BJ (cell line): ENCODE measurements at regions not wholly inside any gene's neighbourhood (a gene's known extent, or its start where the extent isn't known, plus 50 kb on each side); places are given as distances from the start of the nearest gene placed in this dataset.

Experiments
- CTCF ChIA-PET: fragments of 350-600 bp; formaldehyde crosslinking; extraction: SDS; loops from one replicate; lab custom pipeline; 2021; ENCODE audit warnings: antibody characterized with exemption, inconsistent platforms; lab: Yijun Ruan, JAX
- POLR2A ChIA-PET: fragments of 300-600 bp; sonication (Branson Sonifier 250); formaldehyde crosslinking; extraction: SDS; loops from one replicate; lab custom pipeline; 2021; ENCODE audit warnings: antibody characterized with exemption; lab: Charles Lee
- DNase-seq: peaks from one replicate; pipeline ENCODE4 v3.0.0-alpha.2; 2011; ENCODE audit warnings: low read depth
- H3K27me3 ChIP-seq: 2 replicates; pipeline ENCODE4 v1.6.0; 2011; ENCODE audit warnings: low read length; ENCODE audit not compliant: control insufficient read depth, insufficient read depth
- H3K36me3 ChIP-seq: 2 replicates; pipeline ENCODE4 v1.5.1; 2011; ENCODE audit warnings: low read length; ENCODE audit not compliant: control insufficient read depth, insufficient read depth
- H3K4me3 ChIP-seq: 2 replicates; pipeline ENCODE4 v1.5.1; 2011; ENCODE audit warnings: low read depth, mild to moderate bottlenecking, control low read depth, low read length
- TF ChIP-seq, protein P1 (sequence below): IDR thresholded peaks from 2 replicates; pipeline ENCODE4 v1.5.1; 2011; ENCODE audit warnings: low read depth, mild to moderate bottlenecking, control low read depth, inconsistent platforms, low read length, moderate library complexity; ENCODE audit not compliant: insufficient read depth

GRCh38 chr4:30973993-30974392, 253.8 kb downstream of the PCDH7 start:
- no peaks in the 10 kb centered on the region for H3K36me3 ChIP-seq
- no peak overlapping the region for H3K4me3 ChIP-seq
- CTCF ChIA-PET = no interaction called here
- POLR2A ChIA-PET = no interaction called here
- TF ChIP-seq, protein P1, sequence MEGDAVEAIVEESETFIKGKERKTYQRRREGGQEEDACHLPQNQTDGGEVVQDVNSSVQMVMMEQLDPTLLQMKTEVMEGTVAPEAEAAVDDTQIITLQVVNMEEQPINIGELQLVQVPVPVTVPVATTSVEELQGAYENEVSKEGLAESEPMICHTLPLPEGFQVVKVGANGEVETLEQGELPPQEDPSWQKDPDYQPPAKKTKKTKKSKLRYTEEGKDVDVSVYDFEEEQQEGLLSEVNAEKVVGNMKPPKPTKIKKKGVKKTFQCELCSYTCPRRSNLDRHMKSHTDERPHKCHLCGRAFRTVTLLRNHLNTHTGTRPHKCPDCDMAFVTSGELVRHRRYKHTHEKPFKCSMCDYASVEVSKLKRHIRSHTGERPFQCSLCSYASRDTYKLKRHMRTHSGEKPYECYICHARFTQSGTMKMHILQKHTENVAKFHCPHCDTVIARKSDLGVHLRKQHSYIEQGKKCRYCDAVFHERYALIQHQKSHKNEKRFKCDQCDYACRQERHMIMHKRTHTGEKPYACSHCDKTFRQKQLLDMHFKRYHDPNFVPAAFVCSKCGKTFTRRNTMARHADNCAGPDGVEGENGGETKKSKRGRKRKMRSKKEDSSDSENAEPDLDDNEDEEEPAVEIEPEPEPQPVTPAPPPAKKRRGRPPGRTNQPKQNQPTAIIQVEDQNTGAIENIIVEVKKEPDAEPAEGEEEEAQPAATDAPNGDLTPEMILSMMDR = no peak
- H3K27me3 ChIP-seq = no peaks in the 10 kb centered on the region
- DNase-seq = no peak

DNA sequence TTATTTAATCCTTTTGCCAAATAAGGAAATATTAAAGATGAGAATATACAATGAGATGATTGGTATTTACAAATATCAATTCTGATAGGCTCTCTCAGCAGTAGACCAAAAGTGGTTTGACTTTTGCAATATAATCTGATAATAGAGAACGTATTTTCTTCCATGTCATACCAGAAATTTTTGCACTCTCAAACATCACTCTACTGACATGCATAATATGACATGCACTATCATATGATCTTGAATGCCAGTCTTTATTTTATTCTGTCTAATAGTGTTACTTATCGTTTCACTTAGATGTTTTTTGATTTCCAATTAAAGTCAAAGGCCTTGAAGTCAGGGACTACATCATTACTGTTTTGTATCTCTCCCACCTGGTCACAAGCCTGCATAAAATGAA, 259.2 kb downstream of the PCDH7 start:
- TF ChIP-seq, protein P1 = no peak
- Histone ChIP-seq H3K36me3 (no peaks in the 10 kb centered on the region), H3K4me3 (no peak overlapping the region), H3K27me3 (no peaks in the 10 kb centered on the region)
- DNase-seq = no peak
- ChIA-PET CTCF (no interaction called here), POLR2A (no interaction called here)

DNA sequence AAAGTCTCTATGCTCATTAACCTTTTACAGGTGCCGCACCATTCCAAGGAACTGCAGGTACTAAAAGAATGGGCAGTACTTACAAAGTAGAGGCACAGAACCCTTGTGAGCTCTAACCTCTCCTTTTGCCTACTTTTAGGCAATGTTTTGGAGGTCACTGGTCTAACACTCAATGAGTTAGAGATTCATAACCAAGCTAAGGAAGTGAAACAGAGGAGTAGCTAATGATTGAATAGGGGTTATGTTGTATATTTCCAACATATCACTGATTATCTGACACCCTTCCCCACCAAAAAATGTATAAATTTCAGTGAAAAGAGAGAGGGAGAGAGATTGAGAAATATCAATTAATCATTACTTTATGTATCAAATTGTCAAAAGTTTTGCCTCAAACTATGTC, 269.3 kb downstream of the PCDH7 start:
- H3K27me3 ChIP-seq = no peaks in the 10 kb centered on the region
- TF ChIP-seq, protein P1 = no peak
- H3K4me3 ChIP-seq = no peak overlapping the region
- H3K36me3 ChIP-seq = no peaks in the 10 kb centered on the region
- ChIA-PET CTCF (interaction anchor here (0.6 kb wide), 1 partner anchor 181 kb away, joined by 3 read pairs; no protein-coding TSS in a partner anchor), POLR2A (no interaction called here)
- DNase-seq = no peak

DNA sequence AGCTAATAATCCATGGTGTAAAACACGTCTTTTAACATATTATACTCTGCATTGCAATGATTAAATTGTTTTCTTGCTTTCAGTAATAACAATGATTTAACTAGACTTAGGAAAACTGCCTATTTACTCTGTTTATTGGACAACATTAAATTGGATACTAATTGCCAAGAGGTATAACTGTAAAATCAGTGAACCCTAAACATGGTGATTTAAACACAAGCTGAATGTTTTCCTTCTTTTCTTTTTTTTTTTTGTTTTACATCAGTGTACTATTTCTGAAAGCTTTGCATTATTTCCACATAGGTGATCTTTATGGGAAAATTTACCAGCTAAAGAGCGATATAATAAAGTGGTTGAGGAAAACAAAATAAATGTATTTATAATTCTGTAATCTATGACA, 276.7 kb downstream of the PCDH7 start:
- TF ChIP-seq, protein P1 = no peak
- no peak for DNase-seq
- H3K4me3 ChIP-seq = no peak overlapping the region
- H3K36me3 ChIP-seq = no peaks in the 10 kb centered on the region
- no peaks in the 10 kb centered on the region for H3K27me3 ChIP-seq
- ChIA-PET POLR2A (no interaction called here), CTCF (no interaction called here)

DNA sequence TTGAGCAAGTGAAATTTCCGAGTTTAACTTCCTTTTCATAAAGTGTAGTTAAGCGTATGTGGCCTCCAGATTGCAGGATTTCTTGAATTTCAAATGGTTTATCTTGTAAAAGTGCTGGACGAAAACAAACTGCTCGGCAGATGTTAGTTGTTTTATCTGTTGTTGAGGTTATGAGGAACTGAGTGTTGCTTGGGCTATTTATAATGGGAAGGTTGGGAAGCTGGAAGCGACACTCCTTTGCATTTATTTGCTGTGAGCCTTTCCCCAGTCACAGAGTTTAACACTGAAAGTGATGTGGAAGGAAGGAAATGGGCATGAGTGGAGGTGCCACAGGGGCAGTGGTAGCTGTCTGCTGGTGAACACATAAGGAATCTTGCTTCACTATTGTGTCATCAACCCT, 284.9 kb downstream of the PCDH7 start:
- H3K4me3 ChIP-seq = no peak overlapping the region
- TF ChIP-seq, protein P1 = no peak
- ChIA-PET CTCF (no interaction called here), POLR2A (no interaction called here)
- no peak for DNase-seq
- H3K36me3 ChIP-seq = no peaks in the 10 kb centered on the region
- no peaks in the 10 kb centered on the region for H3K27me3 ChIP-seq
